ENCODE measurements at regions not wholly inside any gene's neighbourhood (a gene's known extent, or its start where the extent isn't known, plus 50 kb on each side); places are given as distances from the start of the nearest gene placed in this dataset.

GRCh38 chr12:19737019-19737418 is 297.7 kb downstream of the AEBP2 start:
- DNase-seq (ENCODE audit: low spot score) = no peak
- in situ Hi-C loops (cut with MboI; ENCODE audit: low sequenced_read_pairs, unreplicated experiment) = no loop called here

GRCh38 chr12:19739195-19739776 is 300.0 kb downstream of the AEBP2 start:
- DNase-seq (ENCODE audit: low spot score) = peak; percentile 67
- peak; percentile 40 for TF ChIP-seq CTCF (IDR thresholded peaks at IDR 0.05; ENCODE audit: borderline replicate concordance, control extremely low read depth, extremely low read depth, insufficient read depth, missing control alignments)
- in situ Hi-C loops (cut with MboI; ENCODE audit: low sequenced_read_pairs, unreplicated experiment) = no loop called here

More at GRCh38 chr12:19737019-19737418, 297.7 kb downstream of the AEBP2 start:
- no peak for TF ChIP-seq CTCF (IDR thresholded peaks at IDR 0.05; ENCODE audit: borderline replicate concordance, control extremely low read depth, extremely low read depth, insufficient read depth, missing control alignments)

DNA sequence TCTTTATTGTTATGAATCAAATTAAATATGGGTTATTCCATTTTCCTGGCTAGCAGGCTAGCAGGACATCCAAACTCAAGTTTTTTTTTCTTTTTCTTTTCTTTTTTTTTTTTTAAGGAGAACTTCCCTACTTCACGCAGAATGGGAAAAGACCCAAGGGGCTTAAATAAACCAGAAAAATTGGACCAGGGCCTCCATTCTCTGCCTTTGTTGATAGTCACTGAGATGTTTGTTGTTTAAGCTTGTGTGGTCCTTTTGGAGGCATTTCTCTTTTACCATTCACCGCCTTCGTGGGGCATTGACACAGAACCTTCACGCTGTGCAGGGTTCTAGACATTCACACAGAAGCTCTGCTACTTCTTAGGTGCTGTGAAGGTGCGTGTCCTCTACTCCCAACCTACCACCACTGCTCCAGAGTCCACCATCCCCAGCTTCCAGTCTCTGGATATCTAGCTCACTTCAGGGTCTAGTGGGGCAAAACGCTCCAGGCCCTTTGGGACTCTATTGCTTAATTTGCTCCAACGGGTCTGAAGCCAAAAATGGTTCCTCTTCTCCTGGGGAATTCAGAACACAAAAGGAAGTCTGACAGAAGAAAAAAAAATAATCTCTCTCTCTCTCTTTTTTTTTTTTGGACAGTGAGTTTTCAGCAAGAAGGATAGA is 301.3 kb downstream of the AEBP2 start:
- in situ Hi-C loops (cut with MboI; ENCODE audit: low sequenced_read_pairs, unreplicated experiment) = no loop called here
- no peak for DNase-seq (ENCODE audit: low spot score)
- no peak for TF ChIP-seq CTCF (IDR thresholded peaks at IDR 0.05; ENCODE audit: borderline replicate concordance, control extremely low read depth, extremely low read depth, insufficient read depth, missing control alignments)

DNA sequence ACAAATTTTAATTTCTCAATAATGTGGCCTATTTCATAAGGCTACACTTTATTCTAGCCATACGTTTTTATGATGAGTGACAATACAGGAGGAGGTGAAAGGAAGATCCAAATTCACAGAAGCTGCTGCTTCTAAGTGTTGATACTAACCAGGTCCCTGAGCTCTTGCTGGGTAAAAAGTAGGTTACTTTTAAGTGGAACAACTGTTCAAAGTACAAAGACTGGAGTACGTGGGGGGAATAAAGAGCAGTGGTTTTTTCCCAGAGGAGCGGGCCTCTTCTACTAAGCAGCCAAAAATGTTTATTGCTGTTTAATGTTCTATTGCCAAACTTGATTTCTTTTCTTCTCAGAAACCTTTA is 301.8 kb downstream of the AEBP2 start:
- in situ Hi-C loops (cut with MboI; ENCODE audit: low sequenced_read_pairs, unreplicated experiment) = no loop called here
- TF ChIP-seq CTCF (IDR thresholded peaks at IDR 0.05; ENCODE audit: borderline replicate concordance, control extremely low read depth, extremely low read depth, insufficient read depth, missing control alignments) = no peak
- DNase-seq (ENCODE audit: low spot score) = no peak

DNA sequence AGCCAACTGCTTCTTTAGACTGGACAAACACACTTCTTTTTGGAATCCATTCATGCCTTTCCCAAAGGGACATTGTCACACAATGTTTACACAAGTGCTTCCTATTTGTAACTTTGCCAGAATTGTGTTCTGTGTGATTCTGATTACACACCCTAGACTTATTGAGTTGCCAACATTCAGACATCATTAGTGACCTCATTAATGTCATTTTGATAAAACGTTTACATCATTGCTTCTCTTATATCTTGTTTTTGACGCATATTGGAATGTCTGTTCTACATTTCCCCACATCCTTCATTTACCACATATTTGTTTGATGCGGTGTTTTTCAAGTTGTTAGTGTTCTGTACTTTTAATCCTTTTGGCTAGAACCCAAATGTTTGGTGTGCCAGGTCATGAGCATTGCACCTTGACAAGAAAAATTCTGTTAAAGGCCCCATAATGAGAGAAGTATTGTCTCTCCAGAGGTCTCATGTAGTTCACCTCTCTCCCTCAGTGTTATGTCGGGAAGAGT is 305.5 kb downstream of the AEBP2 start:
- TF ChIP-seq CTCF (IDR thresholded peaks at IDR 0.05; ENCODE audit: borderline replicate concordance, control extremely low read depth, extremely low read depth, insufficient read depth, missing control alignments) = no peak
- in situ Hi-C loops (cut with MboI; ENCODE audit: low sequenced_read_pairs, unreplicated experiment) = no loop called here
- no peak for DNase-seq (ENCODE audit: low spot score)

DNA sequence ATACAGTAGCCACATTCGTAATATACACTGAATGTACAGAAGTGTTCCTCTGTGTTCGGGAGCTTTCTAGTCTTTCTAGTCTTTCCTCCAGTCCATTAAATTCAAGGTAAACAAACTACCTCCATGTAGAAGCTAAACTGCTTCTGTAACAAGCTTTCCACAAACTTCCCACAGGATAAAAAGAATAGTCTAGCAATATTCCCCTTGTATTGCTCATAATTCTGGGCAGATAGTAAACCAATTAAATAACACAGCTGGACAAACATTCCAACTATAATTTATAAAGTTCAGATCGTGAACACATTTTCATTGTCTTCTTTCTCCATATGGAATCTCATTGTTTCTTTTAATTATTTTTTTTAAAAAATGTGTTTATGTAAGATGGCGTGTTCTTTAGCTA is 307.2 kb downstream of the AEBP2 start:
- in situ Hi-C loops (cut with MboI; ENCODE audit: low sequenced_read_pairs, unreplicated experiment) = no loop called here
- DNase-seq (ENCODE audit: low spot score) = no peak
- TF ChIP-seq CTCF (IDR thresholded peaks at IDR 0.05; ENCODE audit: borderline replicate concordance, control extremely low read depth, extremely low read depth, insufficient read depth, missing control alignments) = no peak
